ENCODE measurements at regions not wholly inside any gene's neighbourhood (a gene's known extent, or its start where the extent isn't known, plus 50 kb on each side); places are given as distances from the start of the nearest gene placed in this dataset.

- TF ChIP-seq ZNF800 (CRISPR knock-in tag; IDR thresholded peaks at IDR 0.05), result peak; percentile 58; the same call in 1 of the 2 replicates
- TF ChIP-seq IRF2 (CRISPR knock-in tag; IDR thresholded peaks at IDR 0.05), result 0 out of 2 replicates have a peak, but pooled peaks have one; percentile 31
- TF ChIP-seq ZNF34 (CRISPR knock-in tag; IDR thresholded peaks at IDR 0.05; ENCODE audit: borderline replicate concordance), result no peak
- 0 out of 2 replicates have a peak, but pooled peaks have one; percentile 47 for TF ChIP-seq ZNF124 (CRISPR knock-in tag; IDR thresholded peaks at IDR 0.05)
- TF ChIP-seq ZBTB4 (CRISPR knock-in tag; IDR thresholded peaks at IDR 0.05; ENCODE audit: borderline replicate concordance), result 0 out of 2 replicates have a peak, but pooled peaks have one; percentile 34
- TF ChIP-seq ELF3 (CRISPR knock-in tag; IDR thresholded peaks at IDR 0.05), result 0 out of 2 replicates have a peak, but pooled peaks have one; percentile 30
- TF ChIP-seq HOXA5 (CRISPR knock-in tag; IDR thresholded peaks at IDR 0.05), result peak; percentile 73; the same call in 1 of the 2 replicates
- 0 out of 2 replicates have a peak, but pooled peaks have one; percentile 27 for TF ChIP-seq MEIS2 (CRISPR knock-in tag; IDR thresholded peaks at IDR 0.05)
- peak; percentile 55; the same call in 1 of the 2 replicates for TF ChIP-seq SMC3 (IDR thresholded peaks at IDR 0.05; ENCODE audit: low read length)
- peak; percentile 24; the same call in 1 of the 2 replicates for TF ChIP-seq ZNF768 (CRISPR knock-in tag; IDR thresholded peaks at IDR 0.05)
- TF ChIP-seq RAD21 (CRISPR knock-in tag; IDR thresholded peaks at IDR 0.05), result peak; percentile 97
- TF ChIP-seq ATF2 (CRISPR knock-in tag; IDR thresholded peaks at IDR 0.05), result 0 out of 2 replicates have a peak, but pooled peaks have one; percentile 44
- TF ChIP-seq ZNF510 (CRISPR knock-in tag; IDR thresholded peaks at IDR 0.05; ENCODE audit: low read depth), result no peak
- TF ChIP-seq ZNF747 (CRISPR knock-in tag; IDR thresholded peaks at IDR 0.05; ENCODE audit: borderline replicate concordance), result no peak
- TF ChIP-seq SMAD1 (CRISPR knock-in tag; IDR thresholded peaks at IDR 0.05; ENCODE audit: borderline replicate concordance, low read depth), result 0 out of 2 replicates have a peak, but pooled peaks have one; percentile 35
- peak; percentile 53 for TF ChIP-seq ZFY (CRISPR knock-in tag; IDR thresholded peaks at IDR 0.05)
- no peak for TF ChIP-seq LCORL (IDR thresholded peaks at IDR 0.05)
- TF ChIP-seq LCORL (CRISPR knock-in tag; IDR thresholded peaks at IDR 0.05), result no peak
- no peak for TF ChIP-seq BRD4 (CRISPR knock-in tag; IDR thresholded peaks at IDR 0.05)
- TF ChIP-seq ZNF331 (CRISPR knock-in tag; IDR thresholded peaks at IDR 0.05), result peak; percentile 60; the same call in 1 of the 2 replicates
- TF ChIP-seq ZBTB7B (CRISPR knock-in tag; IDR thresholded peaks at IDR 0.05), result 0 out of 2 replicates have a peak, but pooled peaks have one; percentile 51
- TF ChIP-seq RXRB (CRISPR knock-in tag; IDR thresholded peaks at IDR 0.05; ENCODE audit: borderline replicate concordance), result 0 out of 2 replicates have a peak, but pooled peaks have one; percentile 32
- TF ChIP-seq HNRNPK (IDR thresholded peaks at IDR 0.05; ENCODE audit: low read depth, low read length, poor library complexity, severe bottlenecking), result no peak
- TF ChIP-seq REL (CRISPR knock-in tag; conservative IDR thresholded peaks at IDR 0.05), result 0 out of 2 replicates have a peak, but pooled peaks have one; percentile 44
- TF ChIP-seq ZNF598 (CRISPR knock-in tag; IDR thresholded peaks at IDR 0.05; ENCODE audit: borderline replicate concordance), result no peak
Measured at GRCh38 chr14:94689218-94689984, 77.2 kb downstream of the SERPINA3 start (continued).

Data from HepG2 (cell line).